HG03469 (cell line): ENCODE measurements at regions not wholly inside any gene's neighbourhood (a gene's known extent, or its start where the extent isn't known, plus 50 kb on each side); places are given as distances from the start of the nearest gene placed in this dataset.
A peak's percentile ranks its signal among the peaks of the same experiment; 100 is the strongest.

Source experiments
- ATAC-seq: cut with Tn5 transposase; IDR thresholded peaks from one replicate; pipeline ENCODE4 v1.9.1; 2021; ENCODE audit warnings: mild to moderate bottlenecking, moderate library complexity, moderate number of reproducible peaks; ENCODE audit not compliant: unreplicated experiment

GRCh38 chr9:107760469-107761242 is 271.1 kb upstream of the KLF4 start:
- no peak for ATAC-seq

- no peak for ATAC-seq
Measured at GRCh38 chr9:107759823-107760166, 270.2 kb upstream of the KLF4 start.

GRCh38 chr9:107759009-107759822 is 269.6 kb upstream of the KLF4 start:
- ATAC-seq: no peak

GRCh38 chr9:107756091-107756490 is 266.5 kb upstream of the KLF4 start:
- no peak for ATAC-seq

- ATAC-seq: no peak
Measured at GRCh38 chr9:107755246-107755645, 265.7 kb upstream of the KLF4 start.

- peak; percentile 85 for ATAC-seq
Measured at GRCh38 chr9:107751567-107752210, 262.1 kb upstream of the KLF4 start.

GRCh38 chr9:107750741-107751566 is 261.4 kb upstream of the KLF4 start:
- ATAC-seq: no peak

- ATAC-seq: no peak
Measured at GRCh38 chr9:107749787-107750444, 260.3 kb upstream of the KLF4 start.

GRCh38 chr9:107744873-107745272 is 255.3 kb upstream of the KLF4 start:
- ATAC-seq: no peak

GRCh38 chr9:107742531-107743309 is 253.2 kb upstream of the KLF4 start:
- ATAC-seq: no peak

- no peak for ATAC-seq
Measured at GRCh38 chr9:107740088-107740980, 250.8 kb upstream of the KLF4 start.

GRCh38 chr9:107739601-107740082 is 250.1 kb upstream of the KLF4 start:
- ATAC-seq: no peak

- ATAC-seq: no peak
Measured at GRCh38 chr9:107738789-107739188, 249.2 kb upstream of the KLF4 start.

GRCh38 chr9:107737987-107738743 is 248.6 kb upstream of the KLF4 start:
- ATAC-seq: no peak

- no peak for ATAC-seq
Measured at GRCh38 chr9:107737610-107737986, 248.0 kb upstream of the KLF4 start.

- ATAC-seq: no peak
Measured at GRCh38 chr9:107735821-107736220, 246.3 kb upstream of the KLF4 start.

GRCh38 chr9:107734256-107735013 is 244.9 kb upstream of the KLF4 start:
- no peak for ATAC-seq
